Esophagus squamous epithelium (tissue), 4 donors: ENCODE measurements at regions not wholly inside any gene's neighbourhood (a gene's known extent, or its start where the extent isn't known, plus 50 kb on each side); places are given as distances from the start of the nearest gene placed in this dataset.

Experiments
- CTCF ChIP-seq, 6 experiments: fragments of 450-650 bp in 4 of 6; fragments of 200-600 bp in 2 of 6; sonication (generic) in 2 of 6; IDR thresholded peaks; one replicate each; pipeline ENCODE4 v1.5.1; 2016 to 2019; ENCODE audit warnings: antibody characterized with exemption in 6 of 6, mild to moderate bottlenecking in 4 of 6, moderate library complexity in 4 of 6
- POLR2A ChIP-seq, 4 donors: fragments of 450-650 bp; IDR thresholded peaks; one replicate each; pipeline ENCODE4 v1.6.1; 2017; ENCODE audit warnings: antibody characterized with exemption in 4 of 4, mild to moderate bottlenecking in 4 of 4, moderate library complexity in 3 of 4

- no peak for TF ChIP-seq POLR2A (IDR thresholded peaks at IDR 0.05)
- no peak for TF ChIP-seq CTCF (IDR thresholded peaks at IDR 0.05)
These were observed 335.7 kb upstream of the IZUMO3 start for GRCh38 chr9:24881361-24881760.
